ENCODE measurements at regions not wholly inside any gene's neighbourhood (a gene's known extent, or its start where the extent isn't known, plus 50 kb on each side); places are given as distances from the start of the nearest gene placed in this dataset.

GRCh38 chr5:29002481-29002880 is 1964.1 kb upstream of the CDH9 start:
- Histone ChIP-seq H4K91ac (ENCODE audit: insufficient read length, low read depth, low read length) (no peak overlapping the region), H3K79me2 (ENCODE audit: insufficient read depth, low read length) (no peaks in the 10 kb centered on the region), H3K14ac (ENCODE audit: insufficient read depth, low read length) (no peak overlapping the region), H2BK20ac (ENCODE audit: low read depth, low read length, poor library complexity, severe bottlenecking) (no peak overlapping the region), H4K20me1 (ENCODE audit: control insufficient read depth, insufficient read depth, insufficient read length) (no peaks in the 10 kb centered on the region), H3K23ac (ENCODE audit: insufficient read length, low read depth, low read length) (no peak overlapping the region), H3K9ac (ENCODE audit: extremely low read depth, insufficient read length, low read length) (no peak overlapping the region), H4K5ac (ENCODE audit: insufficient read length, low read depth, low read length) (no peak overlapping the region), H3K27me3 (ENCODE audit: insufficient read depth, low read length) (no peaks in the 10 kb centered on the region), H3K4me1 (ENCODE audit: insufficient read depth, low read length) (no peaks in the 10 kb centered on the region), H3K4me2 (ENCODE audit: insufficient read depth, insufficient read length, low read length) (no peak overlapping the region), H4K8ac (replicated peaks; ENCODE audit: insufficient read length, low read depth, low read length) (no peak overlapping the region), H3K79me1 (ENCODE audit: insufficient read depth, low read depth, low read length, poor library complexity, severe bottlenecking) (no peaks in the 10 kb centered on the region), H2BK12ac (ENCODE audit: insufficient read length, low read depth, low read length) (no peak overlapping the region), H2AFZ (ENCODE audit: low read length) (no peak overlapping the region), H3K27ac (ENCODE audit: insufficient read length, low read depth, low read length) (no peak overlapping the region), H2BK15ac (ENCODE audit: low read depth, low read length) (no peak overlapping the region), H3K9me3 (ENCODE audit: control insufficient read depth, low read depth, low read length) (no peaks in the 10 kb centered on the region), H3K56ac (ENCODE audit: insufficient read length, low read depth, low read length) (no peak overlapping the region), H3K18ac (ENCODE audit: insufficient read length, low read depth, low read length) (no peak overlapping the region), H2BK120ac (ENCODE audit: low read depth, low read length, poor library complexity, severe bottlenecking) (no peak overlapping the region), H2AK5ac (ENCODE audit: insufficient read length, low read length) (no peak overlapping the region), H3K4ac (ENCODE audit: low read depth, low read length) (no peak overlapping the region), H3T11ph (ENCODE audit: low read length) (no peak overlapping the region), H3K23me2 (ENCODE audit: insufficient read length, low read depth, low read length, poor library complexity, severe bottlenecking) (no peaks in the 10 kb centered on the region), H2BK5ac (ENCODE audit: insufficient read length, low read length) (no peak overlapping the region)
- no peaks in the 10 kb centered on the region for H3K9me3 Mint-ChIP-seq
- WGBS (ENCODE audit: extremely low coverage, insufficient read length, low lambda C conversion rate) = no CpG with 5 or more reads among the region's 6 CpGs
- DNase-seq = no peak
- no peak overlapping the region for H3K4me3 Mint-ChIP-seq
- H3K27me3 Mint-ChIP-seq (ENCODE audit: low read depth) = no peaks in the 10 kb centered on the region
- no peaks in the 10 kb centered on the region for H3K36me3 Mint-ChIP-seq (ENCODE audit: insufficient read depth in 1 of 3, low read depth in 3 of 3)
- TF ChIP-seq CTCF (conservative IDR thresholded peaks at IDR 0.05) = no peak
- H3K4me1 Mint-ChIP-seq = no peaks in the 10 kb centered on the region
- no peak overlapping the region; a peak in 1 of 7 replicates for H3K27ac Mint-ChIP-seq

Data from H9 (cell line).